ENCODE measurements at regions not wholly inside any gene's neighbourhood (a gene's known extent, or its start where the extent isn't known, plus 50 kb on each side); places are given as distances from the start of the nearest gene placed in this dataset.

DNA sequence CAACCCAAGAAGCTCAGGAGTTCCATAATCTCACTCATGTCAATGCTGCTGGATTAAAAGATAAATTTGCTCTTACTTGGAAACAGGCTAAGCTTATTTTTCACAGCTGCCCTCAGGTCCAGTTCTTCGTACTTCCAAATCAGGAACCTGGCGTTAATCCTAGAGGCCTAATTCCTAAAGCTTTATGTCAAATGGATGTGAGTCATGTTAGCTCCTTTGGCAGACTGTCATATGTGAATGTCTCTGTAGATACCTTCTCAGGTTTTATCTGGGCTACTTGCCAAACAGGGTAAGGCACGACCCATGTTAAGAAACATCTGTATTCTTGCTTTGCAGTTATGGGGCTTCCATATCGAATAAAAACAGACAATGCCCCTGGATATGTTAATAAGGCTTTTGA, 504.6 kb downstream of the ALG10 start:
- H3K9me3 Mint-ChIP-seq: peaks cover 3 to 45% (median 17%) of the 10 kb centered on the region in 7 donors
- ATAC-seq (ENCODE audit: low read depth in 2 of 2) (no peak), DNase-seq (no peak)
- Histone ChIP-seq H3K27me3 (ENCODE audit: control insufficient read depth, insufficient read depth, low read length) (no peaks in the 10 kb centered on the region), H3K27ac (ENCODE audit: insufficient read depth, low read length, poor library complexity, severe bottlenecking) (no peak overlapping the region), H3K4me3 (ENCODE audit: low read depth, low read length) (no peak overlapping the region), H3K9me3 (ENCODE audit: control insufficient read depth in 2 of 2, low read length in 2 of 2) (peaks cover 12 to 41% of the 10 kb centered on the region in 2 experiments), H3K36me3 (ENCODE audit: control insufficient read depth, insufficient read depth, low read length) (no peaks in the 10 kb centered on the region), H3K4me1 (ENCODE audit: control insufficient read depth, insufficient read depth, low read length, poor library complexity, severe bottlenecking) (no peaks in the 10 kb centered on the region)
- no peaks in the 10 kb centered on the region for H3K4me1 Mint-ChIP-seq
- H3K27me3 Mint-ChIP-seq: peaks cover 4% of the 10 kb centered on the region
- H3K36me3 Mint-ChIP-seq: no peaks in the 10 kb centered on the region
- H3K27ac Mint-ChIP-seq: no peak overlapping the region
- no peak overlapping the region for H3K4me3 Mint-ChIP-seq

DNA sequence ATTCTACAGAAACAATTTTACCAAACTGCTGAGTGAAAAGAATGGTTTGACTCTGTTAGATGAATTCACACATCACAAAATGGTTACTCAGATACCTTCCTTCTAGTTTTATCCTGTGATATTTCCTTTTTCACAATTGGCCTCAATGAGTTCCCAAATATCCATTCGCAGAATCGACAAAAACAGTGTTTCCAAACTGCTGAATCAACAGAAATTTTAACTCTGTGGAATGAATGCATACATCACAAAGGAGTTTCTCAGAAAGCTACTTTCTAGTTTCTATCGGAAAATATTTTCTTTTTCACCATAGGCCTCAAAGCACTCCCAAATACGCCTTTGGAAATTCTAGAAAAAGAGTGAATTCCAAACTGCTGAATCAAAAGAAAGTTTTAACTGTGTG, 525.0 kb downstream of the ALG10 start:
- H3K36me3 Mint-ChIP-seq: no peaks in the 10 kb centered on the region
- no peaks in the 10 kb centered on the region for H3K4me1 Mint-ChIP-seq
- DNase-seq (no peak), ATAC-seq (ENCODE audit: low read depth in 2 of 2) (no peak)
- H3K9me3 Mint-ChIP-seq: peaks cover 0 to 54% (median 6%) of the 10 kb centered on the region in 7 donors
- no peaks in the 10 kb centered on the region for H3K27me3 Mint-ChIP-seq
- H3K36me3 ChIP-seq (ENCODE audit: control insufficient read depth, insufficient read depth, low read length): no peaks in the 10 kb centered on the region
- no peaks in the 10 kb centered on the region for H3K27me3 ChIP-seq (ENCODE audit: control insufficient read depth, insufficient read depth, low read length)
- peaks cover 23 to 47% of the 10 kb centered on the region in 2 experiments for H3K9me3 ChIP-seq (ENCODE audit: control insufficient read depth in 2 of 2, low read length in 2 of 2)
- no peaks in the 10 kb centered on the region for H3K4me1 ChIP-seq (ENCODE audit: control insufficient read depth, insufficient read depth, low read length, poor library complexity, severe bottlenecking)
- no peak overlapping the region for H3K4me3 ChIP-seq (ENCODE audit: low read depth, low read length)
- no peak overlapping the region for H3K4me3 Mint-ChIP-seq
- no peak overlapping the region for H3K27ac Mint-ChIP-seq
- no peak overlapping the region for H3K27ac ChIP-seq (ENCODE audit: insufficient read depth, low read length, poor library complexity, severe bottlenecking)

DNA sequence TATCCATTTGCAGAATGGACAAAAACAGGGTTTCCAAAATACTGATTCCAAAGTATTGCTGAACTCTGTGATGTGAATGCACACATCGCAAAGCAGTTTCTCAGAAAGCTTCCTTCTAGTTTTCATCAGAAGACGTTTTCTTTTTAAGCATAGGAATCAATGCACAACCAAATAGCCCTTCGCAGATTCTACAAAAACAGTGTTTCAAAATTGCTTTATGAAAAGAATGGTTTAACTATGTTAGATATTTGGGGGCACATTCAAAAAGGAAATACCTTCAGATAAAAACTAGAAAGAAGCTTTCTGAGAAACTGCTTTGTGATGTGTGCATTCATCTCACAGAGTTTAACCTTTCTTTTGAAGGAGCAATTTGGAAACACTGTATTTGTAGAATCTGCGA, 569.7 kb downstream of the ALG10 start:
- Mint-ChIP-seq H3K27me3 (no peaks in the 10 kb centered on the region), H3K36me3 (peaks cover 4% of the 10 kb centered on the region), H3K4me3 (no peak overlapping the region), H3K27ac (no peak overlapping the region), H3K9me3 (peaks cover 2 to 80% (median 7%) of the 10 kb centered on the region in 7 donors), H3K4me1 (no peaks in the 10 kb centered on the region)
- Histone ChIP-seq H3K36me3 (ENCODE audit: control insufficient read depth, insufficient read depth, low read length) (no peaks in the 10 kb centered on the region), H3K27ac (ENCODE audit: insufficient read depth, low read length, poor library complexity, severe bottlenecking) (no peak overlapping the region), H3K27me3 (ENCODE audit: control insufficient read depth, insufficient read depth, low read length) (no peaks in the 10 kb centered on the region), H3K9me3 (ENCODE audit: control insufficient read depth in 2 of 2, low read length in 2 of 2) (peaks cover 37 to 87% of the 10 kb centered on the region in 2 experiments), H3K4me3 (ENCODE audit: low read depth, low read length) (no peak overlapping the region), H3K4me1 (ENCODE audit: control insufficient read depth, insufficient read depth, low read length, poor library complexity, severe bottlenecking) (no peaks in the 10 kb centered on the region)
- DNase-seq (no peak), ATAC-seq (ENCODE audit: low read depth in 2 of 2) (no peak)

DNA sequence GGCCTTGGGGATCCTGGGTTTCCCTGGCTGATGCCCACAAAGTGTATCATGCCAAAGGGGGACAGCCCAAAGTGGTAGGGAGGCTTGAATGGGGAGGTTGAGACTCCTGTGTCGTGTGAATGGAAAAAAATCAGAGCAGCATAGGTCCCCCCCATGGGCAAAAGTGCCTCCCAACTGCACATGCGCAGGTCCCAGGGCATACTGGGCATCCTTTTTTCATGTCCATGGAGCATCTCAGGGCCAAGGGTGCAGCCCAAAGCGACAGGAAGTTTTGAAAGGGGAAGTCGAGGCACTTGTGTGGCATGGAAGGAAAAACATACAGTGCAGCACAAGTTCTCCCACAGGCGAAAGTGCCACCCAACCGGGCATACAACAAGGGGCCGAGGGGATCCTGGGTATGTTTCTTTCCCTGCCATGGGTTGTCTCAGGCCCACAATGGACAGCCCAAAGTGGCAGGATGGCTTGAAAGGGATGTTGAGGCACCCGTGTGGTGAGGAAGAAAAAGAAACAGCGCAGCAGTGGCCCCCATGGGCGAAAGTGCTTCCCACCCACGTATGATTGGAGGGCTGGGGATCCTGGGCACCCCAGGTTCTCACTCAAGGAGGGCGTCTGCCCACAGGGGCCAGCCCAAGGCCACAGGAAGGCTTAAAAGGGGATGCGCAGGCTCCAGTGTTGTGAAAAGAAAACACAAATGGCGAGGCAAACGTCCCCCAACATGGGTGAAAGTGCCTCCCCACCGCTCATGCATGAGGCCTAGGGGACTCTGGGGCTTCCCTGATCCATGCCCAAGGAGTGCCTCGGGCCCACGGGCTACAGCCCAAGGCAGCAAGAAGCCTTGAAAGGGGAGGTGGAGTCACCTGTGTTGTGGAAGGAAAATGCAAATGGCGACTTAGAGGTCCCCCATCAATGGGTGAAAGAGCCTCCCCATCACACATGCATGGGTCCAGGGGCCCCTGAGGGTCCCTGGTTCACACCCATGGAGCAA, 573.7 kb downstream of the ALG10 start:
- Histone ChIP-seq H3K27me3 (ENCODE audit: control insufficient read depth, insufficient read depth, low read length) (no peaks in the 10 kb centered on the region), H3K9me3 (ENCODE audit: control insufficient read depth in 2 of 2, low read length in 2 of 2) (peaks cover 32 to 99% of the 10 kb centered on the region in 2 experiments), H3K36me3 (ENCODE audit: control insufficient read depth, insufficient read depth, low read length) (no peaks in the 10 kb centered on the region), H3K4me1 (ENCODE audit: control insufficient read depth, insufficient read depth, low read length, poor library complexity, severe bottlenecking) (no peaks in the 10 kb centered on the region), H3K4me3 (ENCODE audit: low read depth, low read length) (no peak overlapping the region), H3K27ac (ENCODE audit: insufficient read depth, low read length, poor library complexity, severe bottlenecking) (no peak overlapping the region)
- H3K4me1 Mint-ChIP-seq: no peaks in the 10 kb centered on the region
- no peak overlapping the region for H3K4me3 Mint-ChIP-seq
- H3K9me3 Mint-ChIP-seq: peaks cover 2 to 82% (median 10%) of the 10 kb centered on the region in 7 donors
- peaks cover 4% of the 10 kb centered on the region for H3K36me3 Mint-ChIP-seq
- H3K27me3 Mint-ChIP-seq: no peaks in the 10 kb centered on the region
- DNase-seq: no peak
- H3K27ac Mint-ChIP-seq: no peak overlapping the region
- ATAC-seq (ENCODE audit: low read depth in 2 of 2): no peak

DNA sequence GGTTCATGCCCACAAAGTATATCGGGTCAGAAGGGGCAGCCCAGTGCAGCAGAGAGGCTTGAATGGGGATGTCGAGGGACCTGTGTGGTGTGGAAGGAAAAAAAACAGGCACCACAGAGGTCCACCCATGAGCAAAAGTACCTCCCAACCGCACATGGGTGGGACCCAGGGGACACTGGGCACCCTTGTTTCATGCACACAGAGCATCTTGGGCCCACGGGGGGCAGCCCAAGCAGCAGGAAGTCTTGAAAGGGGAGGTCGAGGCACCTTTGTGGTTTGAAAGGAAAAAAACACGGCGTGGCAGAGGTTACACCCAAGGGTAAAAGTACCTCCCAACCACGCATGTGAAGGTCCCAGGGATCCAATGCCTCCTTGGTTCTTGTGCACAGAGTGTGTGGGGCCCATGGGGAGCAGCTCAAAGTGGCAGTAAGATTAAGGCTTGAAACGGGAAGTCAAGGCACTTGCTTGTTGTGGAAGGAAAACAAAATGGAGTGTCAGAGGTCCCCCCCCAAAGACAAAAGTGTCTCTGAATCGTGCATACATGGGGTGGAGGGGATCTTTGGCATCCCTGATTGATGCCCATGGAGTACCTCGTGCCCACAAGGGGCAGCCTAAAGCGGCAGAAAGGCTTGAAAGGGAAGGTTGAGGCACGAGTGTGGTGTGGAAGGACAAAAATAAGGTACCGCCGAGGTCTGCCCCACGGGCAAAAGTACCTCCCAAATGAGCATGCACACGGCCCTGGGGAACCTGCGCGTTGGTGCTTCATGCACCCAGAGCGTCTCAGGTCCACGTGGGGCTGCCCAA, 575.5 kb downstream of the ALG10 start:
- Mint-ChIP-seq H3K4me1 (no peaks in the 10 kb centered on the region), H3K36me3 (peaks cover 4% of the 10 kb centered on the region), H3K4me3 (no peak overlapping the region), H3K9me3 (peaks cover 2 to 78% (median 8%) of the 10 kb centered on the region in 7 donors), H3K27ac (no peak overlapping the region), H3K27me3 (no peaks in the 10 kb centered on the region)
- Histone ChIP-seq H3K9me3 (ENCODE audit: control insufficient read depth in 2 of 2, low read length in 2 of 2) (peaks cover 21 to 99% of the 10 kb centered on the region in 2 experiments), H3K27ac (ENCODE audit: insufficient read depth, low read length, poor library complexity, severe bottlenecking) (no peak overlapping the region), H3K4me1 (ENCODE audit: control insufficient read depth, insufficient read depth, low read length, poor library complexity, severe bottlenecking) (no peaks in the 10 kb centered on the region), H3K27me3 (ENCODE audit: control insufficient read depth, insufficient read depth, low read length) (no peaks in the 10 kb centered on the region), H3K36me3 (ENCODE audit: control insufficient read depth, insufficient read depth, low read length) (no peaks in the 10 kb centered on the region), H3K4me3 (ENCODE audit: low read depth, low read length) (no peak overlapping the region)
- DNase-seq (no peak), ATAC-seq (ENCODE audit: low read depth in 2 of 2) (no peak)

DNA sequence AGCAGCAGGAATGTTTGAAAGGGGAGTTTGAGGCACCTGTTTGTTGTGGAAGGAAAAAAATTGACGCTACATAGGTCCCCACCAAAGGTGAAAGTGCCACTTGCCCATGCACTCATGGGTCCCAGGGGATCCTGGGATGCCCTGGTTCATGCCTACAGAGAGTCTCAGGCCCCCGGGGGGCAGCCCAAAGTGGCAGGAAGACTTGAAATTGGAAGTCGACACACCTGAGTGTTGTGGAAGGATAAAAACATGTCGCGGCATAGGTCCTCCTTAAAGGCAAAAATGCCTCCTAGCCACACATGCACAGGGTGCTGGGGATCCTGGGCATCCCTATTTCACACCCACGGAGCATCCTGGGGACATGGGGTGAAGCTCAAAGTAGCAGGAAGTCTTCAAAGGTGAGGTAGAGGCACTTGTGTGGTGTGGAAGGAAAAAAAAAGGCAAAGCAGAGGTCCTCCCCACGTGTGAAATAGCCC, 576.1 kb downstream of the ALG10 start:
- H3K27ac Mint-ChIP-seq: no peak overlapping the region
- H3K9me3 Mint-ChIP-seq: peaks cover 2 to 72% (median 8%) of the 10 kb centered on the region in 7 donors

DNA sequence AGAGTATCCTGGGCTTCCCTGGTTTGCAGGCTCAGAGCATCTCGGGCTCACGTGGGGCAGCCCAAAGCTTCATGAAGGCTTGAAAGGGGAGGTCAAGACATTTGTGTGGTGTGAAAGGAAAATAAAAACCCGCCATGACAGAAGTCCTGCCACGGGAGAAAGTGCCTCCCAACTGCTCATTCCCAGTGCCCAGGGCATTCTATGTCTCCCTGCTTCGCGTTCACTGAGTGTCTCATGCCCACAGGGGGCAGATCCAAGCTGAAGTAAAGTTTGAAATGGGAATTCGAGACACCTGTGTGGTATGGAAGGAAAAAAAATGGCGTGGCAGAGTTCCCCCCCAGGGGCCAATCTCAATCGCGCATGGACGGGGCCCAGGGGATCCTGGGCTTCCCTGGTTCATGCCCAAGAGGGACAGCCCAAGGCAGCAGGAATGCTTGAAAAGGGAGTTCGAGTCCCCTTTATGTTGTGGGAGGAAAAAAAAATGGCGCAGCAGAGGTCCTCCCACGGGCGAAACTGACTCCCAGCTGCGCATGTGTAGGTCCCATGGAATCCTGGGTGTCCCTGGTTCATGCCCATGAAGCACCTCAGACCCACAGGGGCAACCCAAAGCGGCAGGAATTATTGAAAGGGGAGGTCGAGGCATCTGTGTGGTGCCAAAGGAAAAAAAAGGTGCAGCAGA, 576.7 kb downstream of the ALG10 start:
- peaks cover 18 to 99% of the 10 kb centered on the region in 2 experiments for H3K9me3 ChIP-seq (ENCODE audit: control insufficient read depth in 2 of 2, low read length in 2 of 2)
- no peak for ATAC-seq (ENCODE audit: low read depth in 2 of 2)
- H3K4me3 ChIP-seq (ENCODE audit: low read depth, low read length): no peak overlapping the region
- Mint-ChIP-seq H3K27ac (no peak overlapping the region), H3K4me1 (no peaks in the 10 kb centered on the region), H3K4me3 (no peak overlapping the region), H3K27me3 (no peaks in the 10 kb centered on the region), H3K36me3 (peaks cover 4% of the 10 kb centered on the region), H3K9me3 (peaks cover 2 to 68% (median 8%) of the 10 kb centered on the region in 7 donors)
- no peaks in the 10 kb centered on the region for H3K36me3 ChIP-seq (ENCODE audit: control insufficient read depth, insufficient read depth, low read length)
- DNase-seq: no peak
- H3K4me1 ChIP-seq (ENCODE audit: control insufficient read depth, insufficient read depth, low read length, poor library complexity, severe bottlenecking): no peaks in the 10 kb centered on the region
- H3K27me3 ChIP-seq (ENCODE audit: control insufficient read depth, insufficient read depth, low read length): no peaks in the 10 kb centered on the region
- H3K27ac ChIP-seq (ENCODE audit: insufficient read depth, low read length, poor library complexity, severe bottlenecking): no peak overlapping the region

More for the DNA sequence above, 576.1 kb downstream of the ALG10 start:
- Histone ChIP-seq H3K4me3 (ENCODE audit: low read depth, low read length) (no peak overlapping the region), H3K27ac (ENCODE audit: insufficient read depth, low read length, poor library complexity, severe bottlenecking) (no peak overlapping the region), H3K9me3 (ENCODE audit: control insufficient read depth in 2 of 2, low read length in 2 of 2) (peaks cover 18 to 99% of the 10 kb centered on the region in 2 experiments), H3K4me1 (ENCODE audit: control insufficient read depth, insufficient read depth, low read length, poor library complexity, severe bottlenecking) (no peaks in the 10 kb centered on the region), H3K36me3 (ENCODE audit: control insufficient read depth, insufficient read depth, low read length) (no peaks in the 10 kb centered on the region), H3K27me3 (ENCODE audit: control insufficient read depth, insufficient read depth, low read length) (no peaks in the 10 kb centered on the region)
- Mint-ChIP-seq H3K27me3 (no peaks in the 10 kb centered on the region), H3K4me3 (no peak overlapping the region), H3K36me3 (peaks cover 4% of the 10 kb centered on the region), H3K4me1 (no peaks in the 10 kb centered on the region)
- ATAC-seq (ENCODE audit: low read depth in 2 of 2) (no peak), DNase-seq (no peak)

Measured in CD4-positive, CD25-positive, alpha-beta regulatory T cell (primary cell).